ENCODE measurements at regions not wholly inside any gene's neighbourhood (a gene's known extent, or its start where the extent isn't known, plus 50 kb on each side); places are given as distances from the start of the nearest gene placed in this dataset.
"Not testable (repeated sequence)": the region's sequence is repeated elsewhere in the genome, so short reads cannot be mapped to it uniquely, and the experiment has no call there.

DNA sequence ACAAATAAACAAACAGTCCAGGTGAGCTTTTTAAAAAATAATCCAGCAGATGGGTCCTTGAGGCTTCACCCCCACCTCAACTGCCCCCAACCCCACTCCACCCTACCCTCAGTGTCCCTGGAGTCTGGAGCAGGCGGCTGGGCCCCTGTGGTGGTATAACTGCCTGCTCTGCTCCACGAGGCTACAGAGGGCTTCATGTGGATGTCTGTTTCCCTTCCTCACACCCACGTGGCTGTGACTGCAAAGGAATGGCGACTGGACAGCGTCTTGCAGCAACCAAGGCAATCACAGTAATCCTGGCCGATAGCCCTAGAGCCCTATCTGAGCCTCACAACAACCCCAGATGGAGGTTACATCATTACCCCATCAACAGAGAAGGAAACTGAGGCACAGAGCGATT, 76.5 kb downstream of the SLC2A10 start:
- no peak for DNase-seq

- no peak for DNase-seq
These were observed 77.1 kb downstream of the SLC2A10 start for GRCh38 chr20:46786566-46786965.

GRCh38 chr20:46787991-46788762, 78.7 kb downstream of the SLC2A10 start:
- DNase-seq, result no peak

DNA sequence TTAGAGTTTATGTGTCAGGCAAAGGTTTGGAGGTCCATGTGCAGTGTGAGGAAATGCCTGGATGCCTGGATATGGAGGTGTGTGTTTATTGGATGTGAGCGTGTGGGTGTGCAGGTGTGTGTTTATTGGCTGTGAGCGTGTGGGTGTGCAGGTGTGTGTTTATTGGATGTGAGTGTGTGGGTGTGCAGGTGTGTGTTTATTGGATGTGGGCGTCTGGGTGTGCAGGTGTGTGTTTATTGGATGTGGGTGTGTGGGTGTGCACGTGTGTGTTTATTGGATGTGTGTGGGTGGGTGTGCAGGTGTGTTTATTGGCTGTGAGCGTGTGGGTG, 79.3 kb downstream of the SLC2A10 start:
- DNase-seq, result not testable (repeated sequence)

DNA sequence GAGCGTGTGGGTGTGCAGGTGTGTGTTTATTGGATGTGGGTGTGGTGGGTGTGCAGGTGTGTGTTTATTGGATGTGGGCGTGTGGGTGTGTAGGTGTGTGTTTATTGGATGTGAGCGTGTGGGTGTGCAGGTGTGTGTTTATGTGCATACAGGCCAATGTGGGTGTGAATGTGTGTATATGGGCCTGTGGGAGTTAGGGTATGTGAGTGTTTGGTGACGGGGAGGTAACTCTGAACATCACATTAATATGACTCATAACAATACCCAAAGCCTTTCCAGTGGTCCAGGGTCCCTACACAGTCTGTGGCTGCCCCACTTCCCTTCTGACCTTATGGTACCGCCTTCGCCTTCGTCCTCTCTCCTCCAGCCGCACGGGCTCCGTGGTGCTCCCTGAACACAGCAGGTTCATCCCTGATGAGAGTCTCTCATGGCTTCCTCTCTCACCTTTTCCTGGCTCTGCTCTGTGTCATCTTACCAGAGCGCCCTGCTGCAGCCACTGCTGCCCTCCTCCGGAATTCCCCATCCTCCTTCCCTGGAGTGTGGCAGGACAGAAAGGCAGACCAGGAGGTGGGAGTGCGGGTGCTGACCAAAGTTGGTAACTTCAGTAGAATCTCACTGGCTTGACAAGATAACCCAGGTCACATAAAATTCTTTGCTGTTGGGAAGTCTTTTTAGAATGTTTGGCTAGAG, 80.0 kb downstream of the SLC2A10 start:
- no peak for DNase-seq

- no peak for DNase-seq
These were observed 82.4 kb downstream of the SLC2A10 start for GRCh38 chr20:46791722-46792416.

GRCh38 chr20:46797206-46797605, 87.8 kb downstream of the SLC2A10 start:
- no peak for DNase-seq

GRCh38 chr20:46798430-46798829, 89.0 kb downstream of the SLC2A10 start:
- no peak for DNase-seq

DNA sequence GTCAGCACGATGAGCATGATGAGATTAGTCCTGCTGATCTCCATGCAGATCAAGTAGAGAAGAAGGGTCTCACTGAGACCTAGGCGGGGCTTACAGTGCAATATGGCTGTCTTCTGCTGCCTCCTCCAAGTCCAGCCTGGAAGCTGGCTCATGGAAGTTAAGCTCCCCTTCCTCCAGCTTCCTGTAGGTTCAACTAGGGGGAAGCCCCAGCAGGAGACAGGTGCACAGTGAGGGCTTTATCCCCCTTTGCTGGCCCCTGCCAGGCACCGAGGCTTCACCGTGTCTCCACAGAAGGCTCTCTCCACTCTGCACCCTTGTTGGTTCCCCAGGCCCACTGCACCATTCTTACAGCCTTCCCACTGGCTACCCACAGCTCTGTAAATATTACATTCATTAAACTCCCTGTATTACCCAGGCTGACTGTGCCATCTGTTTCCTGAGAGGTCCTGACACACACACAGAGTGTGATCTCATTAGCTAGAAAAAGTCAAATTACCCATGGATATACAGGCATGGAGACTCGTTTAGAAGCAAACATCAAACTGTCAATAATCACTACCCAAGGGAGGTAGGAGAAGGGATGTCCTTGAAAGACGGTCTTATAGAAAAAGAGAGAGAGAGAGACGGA, 90.4 kb downstream of the SLC2A10 start:
- no peak for DNase-seq

DNA sequence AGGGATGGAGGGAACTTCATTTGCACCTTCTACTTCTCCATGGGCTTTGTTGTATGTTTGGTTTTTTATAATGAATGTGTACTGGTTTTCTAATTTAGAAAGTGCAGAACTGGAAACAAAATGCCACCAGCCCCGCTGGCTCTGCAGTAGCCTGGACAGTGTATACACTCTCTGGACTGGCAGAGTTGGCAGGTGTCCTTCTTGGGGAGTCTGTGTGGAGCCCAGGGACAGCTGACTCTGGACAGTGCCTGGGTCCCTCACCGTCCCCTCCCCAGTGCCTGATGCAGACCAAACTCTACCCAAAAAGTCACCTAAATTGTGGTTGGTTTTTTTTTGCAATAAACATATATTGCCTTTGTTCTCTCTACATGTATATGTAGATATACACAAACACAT, 91.0 kb downstream of the SLC2A10 start:
- DNase-seq, result no peak

DNA sequence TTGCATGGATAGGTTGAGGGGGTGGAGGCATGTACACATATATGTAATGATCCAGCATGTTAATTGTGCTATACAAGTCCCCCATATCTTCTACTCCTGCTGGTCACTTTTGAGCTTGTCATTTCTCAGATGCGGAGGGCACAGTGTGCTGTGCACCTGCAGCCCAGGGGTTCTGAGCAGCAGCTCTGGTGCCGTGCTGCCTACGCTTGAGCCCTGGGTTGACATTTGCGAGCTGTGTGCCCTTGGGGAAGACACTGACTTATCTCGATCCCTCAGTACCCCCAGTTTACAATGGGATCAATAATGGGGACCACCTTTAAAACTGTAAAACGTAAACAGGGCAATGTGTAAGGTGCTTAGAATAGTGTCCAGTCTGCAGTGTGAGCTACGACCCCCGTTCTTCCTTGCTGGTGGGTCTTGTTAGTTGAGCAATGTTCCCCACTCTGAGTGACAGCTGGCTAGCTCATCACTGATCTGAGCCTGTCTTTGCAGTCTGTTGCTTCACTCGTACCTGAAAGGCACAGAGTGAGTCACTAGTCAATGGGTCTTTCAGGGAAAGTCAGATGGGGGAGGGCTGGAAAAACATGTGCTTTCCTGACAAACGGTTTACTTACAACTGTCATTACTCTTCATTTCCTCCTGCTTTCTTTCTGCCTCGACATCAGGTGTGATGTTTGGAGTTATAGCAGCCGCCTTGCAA, 91.7 kb downstream of the SLC2A10 start:
- DNase-seq, result no peak

- DNase-seq, result no peak
These were observed 91.9 kb upstream of the EYA2 start for GRCh38 chr20:46802722-46803121.

GRCh38 chr20:46803123-46804020, 91.3 kb upstream of the EYA2 start:
- no peak for DNase-seq

GRCh38 chr20:46804126-46804525, 90.5 kb upstream of the EYA2 start:
- DNase-seq, result no peak

GRCh38 chr20:46805836-46806235, 88.8 kb upstream of the EYA2 start:
- no peak for DNase-seq

DNA sequence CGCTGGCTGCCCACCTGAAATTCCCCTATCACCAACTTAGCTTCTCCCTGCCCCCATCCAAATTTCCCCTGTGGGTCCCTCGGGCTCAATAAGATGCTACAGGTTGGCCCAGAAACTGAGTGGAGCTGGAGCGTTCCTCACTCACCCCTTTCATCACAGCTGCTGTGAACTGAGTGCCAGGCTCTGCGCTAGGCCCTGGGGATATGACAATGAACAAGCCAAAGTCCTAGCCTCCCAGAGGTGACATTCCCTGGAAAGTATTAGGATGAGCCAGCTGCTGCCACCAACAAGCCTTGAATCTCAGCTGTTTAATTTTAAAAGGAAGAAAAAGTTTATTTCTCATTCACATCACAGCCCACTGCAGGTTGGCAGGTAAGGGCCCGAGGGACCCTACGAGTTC, 86.6 kb upstream of the EYA2 start:
- DNase-seq, result no peak

- DNase-seq, result no peak
These were observed 86.1 kb upstream of the EYA2 start for GRCh38 chr20:46808565-46808964.

DNA sequence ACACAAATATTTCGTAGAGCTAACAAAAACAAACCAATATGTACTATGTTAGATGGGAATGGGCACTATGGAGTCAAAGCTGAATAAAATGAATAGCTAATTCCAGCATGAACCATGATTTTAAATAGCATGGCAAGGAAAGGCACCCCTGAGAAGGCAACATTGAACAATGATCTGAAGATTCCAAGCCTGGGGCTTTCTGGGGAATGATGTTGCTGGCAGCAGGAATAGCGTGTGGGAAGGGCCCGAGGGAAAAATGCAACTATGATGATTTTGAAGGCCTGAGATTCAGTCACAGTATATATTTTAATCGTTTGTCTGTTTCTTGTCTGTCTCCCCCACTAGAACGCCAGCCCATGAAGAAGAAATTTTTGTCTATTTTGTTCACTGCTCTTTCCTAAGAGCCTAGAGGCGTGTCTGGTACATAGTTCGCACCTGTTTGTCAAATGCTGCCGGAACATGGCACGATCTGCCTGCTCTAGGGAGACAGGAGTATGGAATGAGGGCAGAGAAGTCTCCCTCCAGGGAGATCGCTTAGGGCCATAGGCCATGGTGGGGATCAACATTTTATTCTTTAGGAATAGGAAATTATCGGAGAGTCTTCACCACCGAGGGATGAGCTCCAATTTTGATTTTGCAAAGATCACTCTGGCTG, 84.8 kb upstream of the EYA2 start:
- no peak for DNase-seq

DNA sequence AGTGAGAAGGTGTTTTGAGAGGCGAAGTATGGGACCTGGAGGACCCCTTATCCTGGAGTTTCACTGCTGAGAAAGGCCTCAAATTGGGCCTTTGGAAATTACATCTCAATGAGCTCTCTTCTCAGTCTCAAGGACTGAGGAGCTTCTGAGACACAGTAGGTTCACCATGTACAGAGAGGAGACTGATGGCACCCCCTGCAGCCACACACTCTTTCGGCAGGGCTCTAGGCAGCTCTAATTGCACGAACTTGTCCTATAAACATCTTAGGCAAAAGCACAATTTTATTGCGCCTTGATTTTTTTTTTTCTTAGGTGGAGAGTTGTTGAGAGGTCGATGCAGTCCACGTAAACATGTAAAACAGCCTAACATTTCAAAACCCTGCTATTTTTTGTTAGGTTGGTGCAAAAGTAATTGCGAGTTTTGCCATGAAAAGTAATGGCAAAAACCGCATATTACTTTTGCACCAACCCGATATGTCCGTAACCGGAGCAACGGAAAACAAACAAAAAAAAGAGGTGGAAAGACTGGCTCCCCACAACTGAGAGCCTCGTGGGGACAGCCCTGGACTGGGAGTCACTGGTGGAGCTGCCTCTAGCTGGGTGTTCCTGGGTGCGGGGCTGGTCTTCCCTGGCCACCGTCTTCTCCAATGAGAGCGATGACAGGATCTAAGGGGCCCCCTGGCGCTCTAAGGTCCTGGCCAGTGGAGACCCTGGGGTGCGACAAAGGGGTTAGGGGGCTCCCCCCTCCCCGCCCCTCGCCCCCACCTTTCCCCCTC, 84.0 kb upstream of the EYA2 start:
- no peak for DNase-seq

- DNase-seq, result no peak
These were observed 83.2 kb upstream of the EYA2 start for GRCh38 chr20:46811224-46812084.
